ENCODE measurements at regions not wholly inside any gene's neighbourhood (a gene's known extent, or its start where the extent isn't known, plus 50 kb on each side); places are given as distances from the start of the nearest gene placed in this dataset.

DNA sequence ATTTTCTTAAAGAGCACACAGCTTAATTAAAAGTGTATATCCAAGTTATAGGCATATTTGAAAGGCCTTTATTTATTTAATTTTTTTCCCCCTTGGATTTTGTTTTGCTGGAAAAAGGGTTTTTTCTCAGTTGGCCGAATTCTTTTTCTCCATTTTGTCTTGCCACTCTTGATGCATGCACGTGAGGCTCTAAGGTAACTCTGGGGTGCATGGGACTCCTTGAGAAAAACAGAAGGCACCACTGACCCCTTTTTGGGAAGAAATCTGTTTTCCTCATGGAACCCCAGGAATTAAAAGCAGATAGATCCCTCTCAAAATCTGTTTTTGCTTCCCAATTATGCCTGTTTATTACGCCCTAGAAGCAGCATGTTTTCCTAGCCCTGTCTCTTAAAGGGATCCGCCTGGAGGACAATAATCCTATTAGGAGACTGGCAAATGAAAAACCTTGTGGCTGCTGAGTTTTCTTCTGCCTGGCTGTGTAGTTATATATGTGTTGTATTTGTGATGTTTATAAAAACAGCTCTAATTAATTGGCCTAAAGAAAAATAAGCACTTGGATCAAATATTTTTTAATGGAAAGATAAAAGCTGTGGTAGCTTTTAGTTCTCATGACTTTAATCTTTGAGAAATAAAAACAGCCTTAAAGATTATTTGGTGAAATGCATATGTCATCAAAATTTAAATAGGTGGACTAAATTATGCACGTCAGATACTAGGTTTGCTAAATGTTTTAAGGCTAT is 435.1 kb upstream of the CDH9 start:
- DNase-seq (ENCODE audit: low spot score) = no peak
- 84% methylated on average over 5 of the region's 5 CpGs for WGBS
- no peaks in the 10 kb centered on the region for H3K27me3 ChIP-seq (replicated peaks; ENCODE audit: insufficient read depth)
- TF ChIP-seq POLR2A (IDR thresholded peaks at IDR 0.05) (no peak), POLR2AphosphoS5 (IDR thresholded peaks at IDR 0.05) (no peak)
- H3K4me1 ChIP-seq (replicated peaks) = no peaks in the 10 kb centered on the region
- no peaks in the 10 kb centered on the region for H3K9me3 ChIP-seq
- H3K27ac ChIP-seq = no peak overlapping the region
- intact Hi-C loops (cut with DNase I) = no loop called here
- no peak overlapping the region for H3K4me3 ChIP-seq
- no peaks in the 10 kb centered on the region for H3K36me3 ChIP-seq

DNA sequence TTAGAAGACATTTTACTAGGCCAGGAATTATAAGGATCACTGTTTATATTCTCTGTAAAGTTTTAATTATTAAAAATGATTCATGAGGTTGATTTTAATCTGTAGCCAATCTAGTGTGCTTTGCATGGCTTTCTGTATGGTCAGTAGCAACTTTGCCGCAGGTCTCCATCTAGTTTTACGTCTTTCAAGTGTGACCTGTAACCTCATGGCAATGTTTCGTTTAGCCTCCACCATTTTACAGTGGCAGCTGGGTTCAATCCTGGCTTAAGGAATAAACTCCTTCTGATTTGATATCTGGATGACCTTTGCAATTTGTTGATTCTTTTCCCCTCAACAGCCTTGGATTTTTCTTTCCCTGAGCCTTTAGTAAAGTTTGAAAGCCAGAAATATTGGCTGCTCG is 434.5 kb upstream of the CDH9 start:
- Histone ChIP-seq H3K27ac (no peak overlapping the region), H3K4me3 (no peak overlapping the region), H3K27me3 (replicated peaks; ENCODE audit: insufficient read depth) (no peaks in the 10 kb centered on the region), H3K4me1 (replicated peaks) (no peaks in the 10 kb centered on the region), H3K36me3 (no peaks in the 10 kb centered on the region), H3K9me3 (no peaks in the 10 kb centered on the region)
- no peak for DNase-seq (ENCODE audit: low spot score)
- intact Hi-C loops (cut with DNase I) = no loop called here
- 45% methylated on average over 4 of the region's 4 CpGs for WGBS
- TF ChIP-seq POLR2A (IDR thresholded peaks at IDR 0.05) = no peak
- TF ChIP-seq POLR2AphosphoS5 (IDR thresholded peaks at IDR 0.05) = no peak
- TF ChIP-seq, protein P1, sequence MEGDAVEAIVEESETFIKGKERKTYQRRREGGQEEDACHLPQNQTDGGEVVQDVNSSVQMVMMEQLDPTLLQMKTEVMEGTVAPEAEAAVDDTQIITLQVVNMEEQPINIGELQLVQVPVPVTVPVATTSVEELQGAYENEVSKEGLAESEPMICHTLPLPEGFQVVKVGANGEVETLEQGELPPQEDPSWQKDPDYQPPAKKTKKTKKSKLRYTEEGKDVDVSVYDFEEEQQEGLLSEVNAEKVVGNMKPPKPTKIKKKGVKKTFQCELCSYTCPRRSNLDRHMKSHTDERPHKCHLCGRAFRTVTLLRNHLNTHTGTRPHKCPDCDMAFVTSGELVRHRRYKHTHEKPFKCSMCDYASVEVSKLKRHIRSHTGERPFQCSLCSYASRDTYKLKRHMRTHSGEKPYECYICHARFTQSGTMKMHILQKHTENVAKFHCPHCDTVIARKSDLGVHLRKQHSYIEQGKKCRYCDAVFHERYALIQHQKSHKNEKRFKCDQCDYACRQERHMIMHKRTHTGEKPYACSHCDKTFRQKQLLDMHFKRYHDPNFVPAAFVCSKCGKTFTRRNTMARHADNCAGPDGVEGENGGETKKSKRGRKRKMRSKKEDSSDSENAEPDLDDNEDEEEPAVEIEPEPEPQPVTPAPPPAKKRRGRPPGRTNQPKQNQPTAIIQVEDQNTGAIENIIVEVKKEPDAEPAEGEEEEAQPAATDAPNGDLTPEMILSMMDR (IDR thresholded peaks at IDR 0.05) = no peak

DNA sequence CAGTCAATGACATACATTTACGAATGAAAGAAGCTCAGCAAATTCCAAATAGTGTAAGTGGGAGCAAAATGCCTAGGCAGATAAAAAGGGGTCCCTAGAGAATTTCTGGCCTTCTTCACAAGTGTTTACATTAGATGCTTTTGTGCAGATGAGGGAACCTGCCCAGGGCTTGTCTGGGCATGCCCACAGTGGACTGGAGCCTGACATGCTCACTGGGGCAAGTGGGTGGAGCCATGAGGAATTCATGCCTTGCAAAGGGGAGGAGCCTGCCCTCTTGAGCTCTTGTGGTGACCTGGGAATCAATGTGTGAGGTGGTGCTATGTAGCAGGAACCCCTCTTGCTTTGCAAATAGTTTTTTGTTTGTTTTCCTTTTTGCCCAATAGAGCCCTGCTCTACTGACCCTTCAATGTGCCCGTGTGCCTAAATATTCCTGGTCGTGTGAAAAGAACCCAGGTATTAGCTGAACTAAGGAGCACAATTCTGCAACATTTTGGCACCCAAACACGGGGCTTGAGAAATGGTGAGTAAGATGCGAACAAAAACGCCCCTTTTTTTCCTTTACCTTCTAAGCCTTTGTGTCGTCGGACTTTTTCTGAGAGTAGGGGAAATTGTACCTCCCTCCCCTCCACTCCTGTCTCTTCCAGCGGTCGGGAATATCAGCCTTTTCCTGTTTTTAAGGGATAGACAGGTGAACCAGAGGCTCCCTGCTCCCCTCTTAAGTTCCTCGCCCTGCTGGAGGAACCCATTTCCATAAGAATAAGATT is 433.8 kb upstream of the CDH9 start:
- H3K9me3 ChIP-seq = no peaks in the 10 kb centered on the region

DNA sequence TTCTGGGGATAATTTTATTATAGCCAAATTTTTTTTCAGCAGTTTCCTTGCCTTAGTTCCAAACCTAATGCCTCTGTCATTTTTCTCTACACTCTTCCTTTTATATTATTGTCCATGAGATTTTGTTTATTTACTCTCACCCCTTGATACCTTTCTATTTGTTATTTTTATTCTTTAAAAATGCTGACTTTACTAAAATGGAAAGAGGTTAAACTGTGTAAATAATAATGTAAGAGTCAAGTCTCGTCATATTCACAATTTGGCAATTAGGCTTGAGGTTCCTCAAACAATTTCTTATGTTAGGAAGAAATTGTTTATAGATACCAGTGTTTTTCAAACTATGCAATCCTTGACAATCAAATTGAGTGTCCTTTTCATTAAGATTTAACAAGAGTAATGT is 428.6 kb upstream of the CDH9 start:
- Histone ChIP-seq H3K9me3 (no peaks in the 10 kb centered on the region), H3K27me3 (replicated peaks; ENCODE audit: insufficient read depth) (no peaks in the 10 kb centered on the region), H3K4me1 (replicated peaks) (no peaks in the 10 kb centered on the region), H3K4me3 (no peak overlapping the region), H3K36me3 (no peaks in the 10 kb centered on the region), H3K27ac (no peak overlapping the region)
- intact Hi-C loops (cut with DNase I) = no loop called here
- WGBS = 92% methylated on average over 1 of the region's 1 CpG
- no peak for DNase-seq (ENCODE audit: low spot score)
- TF ChIP-seq POLR2A (IDR thresholded peaks at IDR 0.05) (no peak), POLR2AphosphoS5 (IDR thresholded peaks at IDR 0.05) (no peak)
- TF ChIP-seq, protein P1 (IDR thresholded peaks at IDR 0.05) = no peak

More for the DNA sequence above, 433.8 kb upstream of the CDH9 start:
- intact Hi-C loops (cut with DNase I) = no loop called here
- H3K27me3 ChIP-seq (replicated peaks; ENCODE audit: insufficient read depth) = no peaks in the 10 kb centered on the region
- no peaks in the 10 kb centered on the region for H3K36me3 ChIP-seq
- DNase-seq (ENCODE audit: low spot score) = no peak
- TF ChIP-seq POLR2A (IDR thresholded peaks at IDR 0.05) (no peak), POLR2AphosphoS5 (IDR thresholded peaks at IDR 0.05) (no peak)
- TF ChIP-seq, protein P1 (IDR thresholded peaks at IDR 0.05) = no peak
- H3K4me1 ChIP-seq (replicated peaks) = no peaks in the 10 kb centered on the region
- 80% methylated on average over 11 of the region's 11 CpGs for WGBS
- no peak overlapping the region for H3K27ac ChIP-seq
- H3K4me3 ChIP-seq = no peak overlapping the region

DNA sequence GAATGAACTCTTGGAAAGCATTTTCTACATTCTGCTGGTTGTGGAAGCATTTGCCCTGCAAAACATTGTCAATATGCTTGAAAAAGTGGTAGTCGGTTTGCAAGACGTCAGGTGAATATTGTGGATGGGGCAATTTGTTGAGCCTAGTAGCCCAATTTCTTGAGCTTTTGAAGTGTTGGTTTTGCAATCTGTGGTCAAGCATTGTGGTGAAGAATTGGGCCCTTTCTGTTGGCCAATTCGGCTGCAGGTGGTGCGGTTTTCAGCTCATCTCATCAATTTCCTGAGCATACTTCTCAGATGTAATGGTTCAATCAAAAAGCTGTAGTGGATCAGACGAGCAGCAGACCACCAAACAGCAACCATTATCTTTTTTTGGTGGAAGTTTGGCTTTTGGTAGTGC is 426.8 kb upstream of the CDH9 start:
- Histone ChIP-seq H3K4me1 (replicated peaks) (no peaks in the 10 kb centered on the region), H3K27me3 (replicated peaks; ENCODE audit: insufficient read depth) (no peaks in the 10 kb centered on the region), H3K27ac (no peak overlapping the region), H3K9me3 (no peaks in the 10 kb centered on the region), H3K4me3 (no peak overlapping the region), H3K36me3 (no peaks in the 10 kb centered on the region)
- WGBS = 88% methylated on average over 5 of the region's 5 CpGs
- intact Hi-C loops (cut with DNase I) = no loop called here
- DNase-seq (ENCODE audit: low spot score) = no peak
- no peak for TF ChIP-seq POLR2A (IDR thresholded peaks at IDR 0.05)
- TF ChIP-seq POLR2AphosphoS5 (IDR thresholded peaks at IDR 0.05) = no peak

All from prostate gland (tissue), 2 donors.